Bronchial epithelial cell (primary cell): ENCODE measurements at regions not wholly inside any gene's neighbourhood (a gene's known extent, or its start where the extent isn't known, plus 50 kb on each side); places are given as distances from the start of the nearest gene placed in this dataset.
A peak's percentile ranks its signal among the peaks of the same experiment; 100 is the strongest.

Experiments used
- DNase-seq: peaks from one replicate; pipeline ENCODE4 v3.0.0-alpha.2; 2010; ENCODE audit warnings: low read depth
- FAIRE-seq: peaks from 2 replicates; lab custom pipeline; 2011; peaks lifted over from hg19 to GRCh38; lab: Jason Lieb, UNC
- H3K27me3 ChIP-seq: 2 replicates; pipeline ENCODE4 v1.5.1; 2011; ENCODE audit warnings: low read length; ENCODE audit not compliant: control insufficient read depth, insufficient read depth
- H3K36me3 ChIP-seq: 2 replicates; pipeline ENCODE4 v1.5.1; 2011; ENCODE audit warnings: low read length; ENCODE audit not compliant: control insufficient read depth, insufficient read depth
- H3K4me3 ChIP-seq: 2 replicates; pipeline ENCODE4 v1.5.1; 2011; ENCODE audit warnings: mild to moderate bottlenecking, low read depth, low read length, control low read depth
- TF ChIP-seq, protein P1 (sequence below): IDR thresholded peaks from 2 replicates; pipeline ENCODE4 v1.5.1; 2011; ENCODE audit warnings: mild to moderate bottlenecking, moderate library complexity, low read length, control low read depth, inconsistent platforms; ENCODE audit not compliant: insufficient read depth, severe bottlenecking

DNA sequence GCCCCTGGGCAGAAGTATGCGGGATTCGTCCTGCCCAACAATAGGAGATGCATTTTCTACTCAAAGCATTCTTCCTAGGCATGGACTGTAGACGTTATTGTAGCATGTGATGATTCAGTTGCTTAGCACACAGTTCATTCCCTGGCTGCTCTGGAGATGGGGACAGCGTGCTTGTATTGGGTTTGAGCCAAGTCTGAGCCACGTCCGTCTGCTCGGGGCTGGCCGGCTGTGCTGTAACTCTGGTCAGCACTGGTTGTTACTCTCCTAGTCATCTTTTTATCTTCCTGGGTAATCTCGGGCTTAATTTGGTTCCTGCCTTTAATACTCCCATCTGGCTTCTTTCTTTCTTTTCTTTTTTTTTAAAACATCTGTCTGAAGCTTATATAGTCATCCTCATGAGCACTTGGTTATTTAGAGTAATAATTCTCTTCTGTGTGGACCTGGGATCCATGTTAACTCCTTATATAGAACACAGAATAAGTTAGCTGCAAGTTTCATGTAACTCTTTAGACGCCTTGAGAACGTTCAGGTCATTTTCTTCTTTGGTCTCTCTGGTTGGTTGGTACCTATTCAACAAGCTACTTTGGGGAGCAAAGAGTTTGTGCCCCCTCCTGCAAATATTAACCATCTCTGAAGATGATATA lies 118.8 kb upstream of the RPS23 start:
- Histone ChIP-seq H3K36me3 (no peaks in the 10 kb centered on the region), H3K4me3 (no peak overlapping the region), H3K27me3 (no peaks in the 10 kb centered on the region)
- TF ChIP-seq, protein P1, sequence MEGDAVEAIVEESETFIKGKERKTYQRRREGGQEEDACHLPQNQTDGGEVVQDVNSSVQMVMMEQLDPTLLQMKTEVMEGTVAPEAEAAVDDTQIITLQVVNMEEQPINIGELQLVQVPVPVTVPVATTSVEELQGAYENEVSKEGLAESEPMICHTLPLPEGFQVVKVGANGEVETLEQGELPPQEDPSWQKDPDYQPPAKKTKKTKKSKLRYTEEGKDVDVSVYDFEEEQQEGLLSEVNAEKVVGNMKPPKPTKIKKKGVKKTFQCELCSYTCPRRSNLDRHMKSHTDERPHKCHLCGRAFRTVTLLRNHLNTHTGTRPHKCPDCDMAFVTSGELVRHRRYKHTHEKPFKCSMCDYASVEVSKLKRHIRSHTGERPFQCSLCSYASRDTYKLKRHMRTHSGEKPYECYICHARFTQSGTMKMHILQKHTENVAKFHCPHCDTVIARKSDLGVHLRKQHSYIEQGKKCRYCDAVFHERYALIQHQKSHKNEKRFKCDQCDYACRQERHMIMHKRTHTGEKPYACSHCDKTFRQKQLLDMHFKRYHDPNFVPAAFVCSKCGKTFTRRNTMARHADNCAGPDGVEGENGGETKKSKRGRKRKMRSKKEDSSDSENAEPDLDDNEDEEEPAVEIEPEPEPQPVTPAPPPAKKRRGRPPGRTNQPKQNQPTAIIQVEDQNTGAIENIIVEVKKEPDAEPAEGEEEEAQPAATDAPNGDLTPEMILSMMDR = no peak
- peak; percentile 96 for DNase-seq
- no peak for FAIRE-seq

- H3K36me3 ChIP-seq = no peaks in the 10 kb centered on the region
- TF ChIP-seq, protein P1 = no peak
- H3K27me3 ChIP-seq = no peaks in the 10 kb centered on the region
- FAIRE-seq (no peak), DNase-seq (no peak)
- no peak overlapping the region for H3K4me3 ChIP-seq
Observed at GRCh38 chr5:82396396-82396795, 118.2 kb upstream of the RPS23 start.

DNA sequence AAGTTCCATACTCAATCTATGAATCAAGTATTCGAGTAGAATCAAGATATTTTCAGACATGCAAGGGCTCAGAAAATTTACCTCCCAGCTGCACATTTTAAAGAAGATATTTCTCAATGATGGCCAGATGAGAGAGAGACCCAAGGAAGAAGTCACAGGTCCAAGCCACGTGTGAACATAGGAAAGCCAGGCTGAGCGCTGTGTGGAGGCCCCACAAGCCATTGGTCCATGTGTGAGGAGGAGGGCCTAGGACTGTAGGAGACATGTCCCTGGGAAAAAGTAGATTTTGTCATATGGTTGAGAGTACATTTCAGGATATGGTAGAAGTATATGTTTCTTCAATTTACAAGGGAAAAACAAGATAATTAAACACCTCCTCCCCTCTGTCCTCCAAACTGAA lies 115.8 kb upstream of the RPS23 start:
- no peaks in the 10 kb centered on the region for H3K27me3 ChIP-seq
- TF ChIP-seq, protein P1 = no peak
- H3K4me3 ChIP-seq = no peak overlapping the region
- no peaks in the 10 kb centered on the region for H3K36me3 ChIP-seq
- DNase-seq (no peak), FAIRE-seq (no peak)

DNA sequence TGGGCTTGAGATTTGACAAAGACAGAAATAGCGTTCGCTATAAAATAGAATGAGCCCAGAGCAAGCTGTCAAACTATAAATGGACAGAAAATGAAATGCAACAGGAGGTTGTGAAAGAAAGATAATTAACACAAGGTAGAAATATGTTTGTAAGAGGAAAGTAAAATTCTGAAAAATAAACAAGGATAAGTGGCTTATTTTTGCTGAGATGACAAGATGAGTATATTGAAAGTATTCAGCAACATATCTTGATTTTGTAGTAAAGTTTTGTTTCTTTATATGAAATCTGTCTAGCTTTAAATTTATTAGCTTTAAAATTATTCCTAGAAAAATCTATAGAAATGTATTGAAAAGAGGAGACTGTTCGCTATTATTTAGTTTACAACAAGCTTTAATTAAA lies 111.9 kb upstream of the RPS23 start:
- TF ChIP-seq, protein P1 = no peak
- FAIRE-seq = no peak
- no peak overlapping the region for H3K4me3 ChIP-seq
- H3K36me3 ChIP-seq = no peaks in the 10 kb centered on the region
- DNase-seq = no peak
- no peaks in the 10 kb centered on the region for H3K27me3 ChIP-seq

- no peak for DNase-seq
- H3K4me3 ChIP-seq = no peak overlapping the region
- FAIRE-seq = no peak
- H3K27me3 ChIP-seq = no peaks in the 10 kb centered on the region
- no peaks in the 10 kb centered on the region for H3K36me3 ChIP-seq
- TF ChIP-seq, protein P1 = no peak
Observed at GRCh38 chr5:82389347-82389746, 111.2 kb upstream of the RPS23 start.

GRCh38 chr5:82388181-82388580 lies 110.0 kb upstream of the RPS23 start:
- TF ChIP-seq, protein P1 = no peak
- FAIRE-seq (no peak), DNase-seq (no peak)
- H3K27me3 ChIP-seq = peaks cover 1% of the 10 kb centered on the region
- no peaks in the 10 kb centered on the region for H3K36me3 ChIP-seq
- H3K4me3 ChIP-seq = no peak overlapping the region
